HFFc6 (cell line): ENCODE measurements at regions not wholly inside any gene's neighbourhood (a gene's known extent, or its start where the extent isn't known, plus 50 kb on each side); places are given as distances from the start of the nearest gene placed in this dataset.

Experiments used
- DNase-seq: peaks from one replicate; pipeline ENCODE4 v3.0.0-alpha.2; 2018
- H3K27ac Mint-ChIP-seq: 2 replicates; pipeline ENCODE4 v1.8.0; 2020; ENCODE audit warnings: mild to moderate bottlenecking, mixed read lengths
- H3K27me3 Mint-ChIP-seq: 2 replicates; pipeline ENCODE4 v1.8.0; 2021; ENCODE audit warnings: mild to moderate bottlenecking, moderate library complexity, mixed read lengths; ENCODE audit not compliant: insufficient read depth
- H3K36me3 Mint-ChIP-seq: 2 replicates; pipeline ENCODE4 v1.8.0; 2021; ENCODE audit warnings: low read depth, mixed read lengths
- H3K4me1 Mint-ChIP-seq: 2 replicates; pipeline ENCODE4 v1.8.0; 2020; ENCODE audit warnings: low read depth, mixed read lengths
- H3K4me3 Mint-ChIP-seq: 2 replicates; pipeline ENCODE4 v1.8.0; 2020; ENCODE audit warnings: mild to moderate bottlenecking, moderate library complexity, mixed read lengths
- H3K9me3 Mint-ChIP-seq: 2 replicates; pipeline ENCODE4 v1.8.0; 2020; ENCODE audit warnings: mild to moderate bottlenecking, mixed read lengths
- TF ChIP-seq, protein P1 (sequence below): fragments of 200-600 bp; sonication (generic); IDR thresholded peaks from 2 replicates; pipeline ENCODE4 v1.5.0; 2021; ENCODE audit warnings: antibody characterized with exemption, mild to moderate bottlenecking

- H3K27ac Mint-ChIP-seq = no peak overlapping the region
- H3K4me1 Mint-ChIP-seq = no peaks in the 10 kb centered on the region
- peaks cover 32% of the 10 kb centered on the region for H3K9me3 Mint-ChIP-seq
- TF ChIP-seq, protein P1, sequence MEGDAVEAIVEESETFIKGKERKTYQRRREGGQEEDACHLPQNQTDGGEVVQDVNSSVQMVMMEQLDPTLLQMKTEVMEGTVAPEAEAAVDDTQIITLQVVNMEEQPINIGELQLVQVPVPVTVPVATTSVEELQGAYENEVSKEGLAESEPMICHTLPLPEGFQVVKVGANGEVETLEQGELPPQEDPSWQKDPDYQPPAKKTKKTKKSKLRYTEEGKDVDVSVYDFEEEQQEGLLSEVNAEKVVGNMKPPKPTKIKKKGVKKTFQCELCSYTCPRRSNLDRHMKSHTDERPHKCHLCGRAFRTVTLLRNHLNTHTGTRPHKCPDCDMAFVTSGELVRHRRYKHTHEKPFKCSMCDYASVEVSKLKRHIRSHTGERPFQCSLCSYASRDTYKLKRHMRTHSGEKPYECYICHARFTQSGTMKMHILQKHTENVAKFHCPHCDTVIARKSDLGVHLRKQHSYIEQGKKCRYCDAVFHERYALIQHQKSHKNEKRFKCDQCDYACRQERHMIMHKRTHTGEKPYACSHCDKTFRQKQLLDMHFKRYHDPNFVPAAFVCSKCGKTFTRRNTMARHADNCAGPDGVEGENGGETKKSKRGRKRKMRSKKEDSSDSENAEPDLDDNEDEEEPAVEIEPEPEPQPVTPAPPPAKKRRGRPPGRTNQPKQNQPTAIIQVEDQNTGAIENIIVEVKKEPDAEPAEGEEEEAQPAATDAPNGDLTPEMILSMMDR = no peak
- DNase-seq = no peak
- no peaks in the 10 kb centered on the region for H3K36me3 Mint-ChIP-seq
- no peak overlapping the region for H3K4me3 Mint-ChIP-seq
- no peaks in the 10 kb centered on the region; the same call in 1 of the 2 replicates for H3K27me3 Mint-ChIP-seq
Measured at GRCh38 chr2:183666031-183666430, 541.8 kb downstream of the NUP35 start.

DNA sequence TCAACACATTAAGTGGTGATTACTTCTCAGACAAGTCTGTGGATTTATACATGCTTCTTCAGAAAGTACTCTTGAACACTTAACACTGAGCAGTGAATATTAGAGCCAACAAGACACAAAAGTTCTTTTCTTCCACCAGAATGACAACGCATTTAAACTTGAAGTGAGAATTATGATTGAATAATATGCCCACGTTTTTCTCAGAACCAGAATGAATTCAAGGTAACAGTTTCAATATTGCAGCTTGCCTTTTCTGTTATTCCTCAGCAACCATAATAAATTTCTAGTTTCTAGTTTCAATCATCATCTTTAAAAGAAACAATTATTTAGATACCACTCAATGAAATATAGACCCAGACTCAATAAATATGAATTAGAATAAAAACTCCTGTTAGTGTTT is 547.0 kb downstream of the NUP35 start:
- TF ChIP-seq, protein P1 = no peak
- no peak for DNase-seq
- H3K4me1 Mint-ChIP-seq = no peaks in the 10 kb centered on the region
- no peaks in the 10 kb centered on the region for H3K36me3 Mint-ChIP-seq
- no peaks in the 10 kb centered on the region; the same call in 1 of the 2 replicates for H3K27me3 Mint-ChIP-seq
- peaks cover 10% of the 10 kb centered on the region; the same call in 1 of the 2 replicates for H3K9me3 Mint-ChIP-seq
- H3K4me3 Mint-ChIP-seq = no peak overlapping the region
- no peak overlapping the region for H3K27ac Mint-ChIP-seq

- no peak for DNase-seq
- Mint-ChIP-seq H3K4me1 (no peaks in the 10 kb centered on the region), H3K4me3 (no peak overlapping the region), H3K9me3 (peaks cover 10% of the 10 kb centered on the region), H3K27ac (no peak overlapping the region), H3K36me3 (no peaks in the 10 kb centered on the region), H3K27me3 (no peaks in the 10 kb centered on the region)
- TF ChIP-seq, protein P1 = no peak
Measured at GRCh38 chr2:183678908-183679307, 554.7 kb downstream of the NUP35 start.

DNA sequence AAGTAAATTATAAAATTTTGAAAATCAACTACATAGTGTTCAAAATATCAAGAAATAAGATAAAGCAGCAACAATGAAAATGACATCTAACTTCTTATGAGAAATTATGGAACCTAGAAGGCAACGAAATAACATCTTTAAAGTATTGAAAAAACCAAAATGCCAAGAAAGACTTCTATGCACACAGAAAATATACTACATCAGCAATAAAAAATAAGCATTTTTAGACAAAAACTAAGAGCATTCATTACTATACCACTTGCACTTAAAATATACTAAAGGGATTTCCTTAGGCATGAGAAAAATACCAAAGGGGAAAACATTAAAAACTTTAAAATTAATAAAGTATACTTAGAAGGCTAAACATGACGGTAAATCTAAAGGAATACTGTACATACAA is 556.3 kb downstream of the NUP35 start:
- Mint-ChIP-seq H3K4me3 (no peak overlapping the region), H3K27ac (no peak overlapping the region), H3K9me3 (peaks cover 17% of the 10 kb centered on the region), H3K27me3 (no peaks in the 10 kb centered on the region), H3K36me3 (no peaks in the 10 kb centered on the region), H3K4me1 (no peaks in the 10 kb centered on the region)
- DNase-seq = no peak
- TF ChIP-seq, protein P1 = no peak

GRCh38 chr2:183684686-183685085 is 560.4 kb downstream of the NUP35 start:
- no peaks in the 10 kb centered on the region for H3K27me3 Mint-ChIP-seq
- no peak overlapping the region for H3K27ac Mint-ChIP-seq
- H3K36me3 Mint-ChIP-seq = no peaks in the 10 kb centered on the region
- no peak for DNase-seq
- H3K4me3 Mint-ChIP-seq = no peak overlapping the region
- TF ChIP-seq, protein P1 = no peak
- no peaks in the 10 kb centered on the region for H3K4me1 Mint-ChIP-seq
- peaks cover 35% of the 10 kb centered on the region for H3K9me3 Mint-ChIP-seq

DNA sequence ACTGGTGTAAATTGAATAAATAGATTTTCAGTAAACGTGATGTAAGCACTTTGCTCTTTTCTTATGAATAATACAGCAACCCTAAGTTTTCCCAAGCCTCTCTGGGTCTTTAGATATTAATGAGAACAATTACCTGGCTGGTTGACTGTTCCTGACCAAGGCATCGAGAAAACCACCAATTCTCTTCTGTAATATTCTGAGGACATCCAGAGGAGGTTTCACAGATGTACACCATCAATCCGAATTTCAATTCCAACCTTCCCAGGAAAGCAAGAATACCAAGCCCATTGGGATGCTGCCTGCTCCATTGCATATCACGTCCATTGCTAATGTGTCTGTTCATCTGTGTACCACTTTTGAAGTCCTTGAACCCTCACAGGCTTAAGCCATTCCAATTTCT is 571.8 kb downstream of the NUP35 start:
- H3K4me1 Mint-ChIP-seq = no peaks in the 10 kb centered on the region

More for the DNA sequence above, 571.8 kb downstream of the NUP35 start:
- Mint-ChIP-seq H3K27ac (no peak overlapping the region), H3K27me3 (no peaks in the 10 kb centered on the region), H3K4me3 (no peak overlapping the region), H3K36me3 (peaks cover 6% of the 10 kb centered on the region; the same call in 1 of the 2 replicates), H3K9me3 (peaks cover 45% of the 10 kb centered on the region)
- DNase-seq = no peak
- TF ChIP-seq, protein P1 = no peak
